ENCODE measurements at regions not wholly inside any gene's neighbourhood (a gene's known extent, or its start where the extent isn't known, plus 50 kb on each side); places are given as distances from the start of the nearest gene placed in this dataset.

GRCh38 chr11:11105361-11105760 is 247.5 kb upstream of the ZBED5 start:
- H3K27ac ChIP-seq, result no peak overlapping the region
- DNase-seq (no peak), ATAC-seq (no peak)
- intact Hi-C loops (cut with DNase I), result no loop called here
- H3K27me3 ChIP-seq, result no peaks in the 10 kb centered on the region
- H3K4me3 ChIP-seq, result no peak overlapping the region
- H3K36me3 ChIP-seq, result no peaks in the 10 kb centered on the region
- peaks cover 0 to 7% (median 0%) of the 10 kb centered on the region in 12 donors for H3K9me3 ChIP-seq
- whole genome bisulfite sequencing, 4 donors, result 83 to 94% (median 89%) methylated on average over 1 of the region's 1 CpG
- TF ChIP-seq CTCF (IDR thresholded peaks at IDR 0.05), result no peak
- no peak for TF ChIP-seq POLR2A (IDR thresholded peaks at IDR 0.05)
- H3K4me1 ChIP-seq, result no peaks in the 10 kb centered on the region

- TF ChIP-seq POLR2A (IDR thresholded peaks at IDR 0.05) (no peak), CTCF (IDR thresholded peaks at IDR 0.05) (no peak)
- H3K9me3 ChIP-seq, result peaks cover 0 to 9% (median 6%) of the 10 kb centered on the region in 12 donors
- no peaks in the 10 kb centered on the region for H3K27me3 ChIP-seq
- no peaks in the 10 kb centered on the region for H3K4me1 ChIP-seq
- DNase-seq (no peak), ATAC-seq (no peak)
- intact Hi-C loops (cut with DNase I), result no loop called here
- no peaks in the 10 kb centered on the region for H3K36me3 ChIP-seq
- H3K4me3 ChIP-seq, result no peak overlapping the region
- WGBS, 4 donors, result 79 to 87% (median 86%) methylated on average over 3 of the region's 3 CpGs
- no peak overlapping the region for H3K27ac ChIP-seq
These were observed 238.2 kb upstream of the ZBED5 start for GRCh38 chr11:11095831-11096723.

- no peak for DNase-seq
- WGBS, 4 donors, result 81 to 91% (median 89%) methylated on average over 1 of the region's 1 CpG
- Histone ChIP-seq H3K27ac (no peak overlapping the region), H3K36me3 (no peaks in the 10 kb centered on the region), H3K27me3 (no peaks in the 10 kb centered on the region), H3K4me3 (no peak overlapping the region), H3K4me1 (no peaks in the 10 kb centered on the region), H3K9me3 (peaks cover 0 to 15% (median 7%) of the 10 kb centered on the region in 12 donors)
- TF ChIP-seq POLR2A (IDR thresholded peaks at IDR 0.05), result no peak
- ATAC-seq, result no peak
- intact Hi-C loops (cut with DNase I), result no loop called here
These were observed 232.6 kb upstream of the ZBED5 start for GRCh38 chr11:11090495-11090894.

GRCh38 chr11:11089805-11090204 is 232.0 kb upstream of the ZBED5 start:
- no peak for ATAC-seq
- H3K36me3 ChIP-seq, result no peaks in the 10 kb centered on the region
- intact Hi-C loops (cut with DNase I), result no loop called here
- H3K27me3 ChIP-seq, result no peaks in the 10 kb centered on the region
- no peak for TF ChIP-seq CTCF (IDR thresholded peaks at IDR 0.05)
- no peak for TF ChIP-seq POLR2A (IDR thresholded peaks at IDR 0.05)
- WGBS, 4 donors, result 94 to 97% (median 94%) methylated on average over 4 of the region's 4 CpGs
- no peak overlapping the region for H3K27ac ChIP-seq
- H3K9me3 ChIP-seq, result peaks cover 0 to 15% (median 7%) of the 10 kb centered on the region in 12 donors
- no peak overlapping the region for H3K4me3 ChIP-seq
- no peak for DNase-seq
- no peaks in the 10 kb centered on the region for H3K4me1 ChIP-seq
